Upper lobe of left lung (tissue), 4 donors: ENCODE measurements at regions not wholly inside any gene's neighbourhood (a gene's known extent, or its start where the extent isn't known, plus 50 kb on each side); places are given as distances from the start of the nearest gene placed in this dataset.

ENCODE experiments used
- EP300 ChIP-seq, 4 donors: sonication (generic); formaldehyde crosslinking; IDR thresholded peaks; one replicate each; pipeline ENCODE4 v1.5.1; 2017; ENCODE audit warnings: antibody characterized with exemption in 4 of 4, control low read depth in 2 of 4
- POLR2AphosphoS5 ChIP-seq, 2 donors: sonication (generic); formaldehyde crosslinking; IDR thresholded peaks; one replicate each; pipeline ENCODE4 v1.5.1; 2017; ENCODE audit warnings: antibody characterized with exemption in 2 of 2
- TF ChIP-seq, protein P1 (sequence below), 6 experiments: fragments of 450-650 bp in 4 of 6; fragments of 200-600 bp in 2 of 6; sonication (generic) in 2 of 6; IDR thresholded peaks; one replicate each; pipeline ENCODE4 v1.5.1; 2016 to 2019; ENCODE audit warnings: antibody characterized with exemption in 6 of 6

- TF ChIP-seq, protein P1, sequence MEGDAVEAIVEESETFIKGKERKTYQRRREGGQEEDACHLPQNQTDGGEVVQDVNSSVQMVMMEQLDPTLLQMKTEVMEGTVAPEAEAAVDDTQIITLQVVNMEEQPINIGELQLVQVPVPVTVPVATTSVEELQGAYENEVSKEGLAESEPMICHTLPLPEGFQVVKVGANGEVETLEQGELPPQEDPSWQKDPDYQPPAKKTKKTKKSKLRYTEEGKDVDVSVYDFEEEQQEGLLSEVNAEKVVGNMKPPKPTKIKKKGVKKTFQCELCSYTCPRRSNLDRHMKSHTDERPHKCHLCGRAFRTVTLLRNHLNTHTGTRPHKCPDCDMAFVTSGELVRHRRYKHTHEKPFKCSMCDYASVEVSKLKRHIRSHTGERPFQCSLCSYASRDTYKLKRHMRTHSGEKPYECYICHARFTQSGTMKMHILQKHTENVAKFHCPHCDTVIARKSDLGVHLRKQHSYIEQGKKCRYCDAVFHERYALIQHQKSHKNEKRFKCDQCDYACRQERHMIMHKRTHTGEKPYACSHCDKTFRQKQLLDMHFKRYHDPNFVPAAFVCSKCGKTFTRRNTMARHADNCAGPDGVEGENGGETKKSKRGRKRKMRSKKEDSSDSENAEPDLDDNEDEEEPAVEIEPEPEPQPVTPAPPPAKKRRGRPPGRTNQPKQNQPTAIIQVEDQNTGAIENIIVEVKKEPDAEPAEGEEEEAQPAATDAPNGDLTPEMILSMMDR (IDR thresholded peaks at IDR 0.05), result no peak
- TF ChIP-seq EP300 (IDR thresholded peaks at IDR 0.05) (no peak), POLR2AphosphoS5 (IDR thresholded peaks at IDR 0.05) (no peak)
Observed at GRCh38 chr1:110788673-110789072, 84.3 kb upstream of the CD53 start.
